HT-29 (cell line): ENCODE measurements at regions not wholly inside any gene's neighbourhood (a gene's known extent, or its start where the extent isn't known, plus 50 kb on each side); places are given as distances from the start of the nearest gene placed in this dataset.
"Not testable (repeated sequence)": the region's sequence is repeated elsewhere in the genome, so short reads cannot be mapped to it uniquely, and the experiment has no call there.

Experiments used
- DNase-seq: peaks from one replicate; pipeline ENCODE4 v3.0.0-alpha.2; 2015; ENCODE audit warnings: low spot score

DNA sequence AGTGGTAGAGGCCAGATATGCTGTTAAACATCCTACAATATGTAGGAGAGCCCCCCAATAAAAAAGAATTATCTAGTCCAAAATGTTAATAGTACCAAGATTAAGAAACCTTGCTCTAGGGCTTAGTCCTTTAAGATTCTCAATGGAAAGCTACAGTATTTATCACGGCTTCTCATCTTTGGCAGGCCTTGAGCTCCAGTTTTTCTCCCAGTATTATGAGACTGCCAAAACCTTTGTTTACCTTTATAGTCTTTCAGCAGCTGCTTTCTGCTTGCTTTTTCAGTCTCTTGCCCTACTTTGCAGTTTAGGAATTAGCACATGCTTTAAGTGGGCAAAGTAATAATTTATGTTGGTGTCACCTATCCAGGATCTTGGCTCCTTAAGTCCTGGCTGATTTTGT, 59.7 kb downstream of the NHLRC1 start:
- no peak for DNase-seq

DNA sequence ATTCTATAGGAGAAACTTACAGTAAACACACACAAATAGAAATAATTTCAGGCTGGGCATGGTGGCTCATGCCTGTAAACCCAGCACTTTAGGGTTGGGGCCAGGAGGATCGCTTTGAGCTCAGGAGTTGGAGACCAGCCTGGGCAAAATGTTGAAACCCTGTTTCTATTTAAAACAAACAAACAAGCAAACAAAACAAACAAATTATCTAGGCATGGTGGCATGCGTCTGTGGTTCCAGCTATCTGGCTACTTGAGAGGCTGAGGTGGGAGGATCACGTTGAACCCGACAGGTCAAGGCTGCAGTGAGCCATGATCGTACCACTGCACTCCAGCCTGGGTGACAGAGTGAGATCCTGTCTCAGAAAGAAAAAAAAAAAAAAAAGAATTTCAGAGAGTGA, 64.0 kb downstream of the NHLRC1 start:
- no peak for DNase-seq

DNA sequence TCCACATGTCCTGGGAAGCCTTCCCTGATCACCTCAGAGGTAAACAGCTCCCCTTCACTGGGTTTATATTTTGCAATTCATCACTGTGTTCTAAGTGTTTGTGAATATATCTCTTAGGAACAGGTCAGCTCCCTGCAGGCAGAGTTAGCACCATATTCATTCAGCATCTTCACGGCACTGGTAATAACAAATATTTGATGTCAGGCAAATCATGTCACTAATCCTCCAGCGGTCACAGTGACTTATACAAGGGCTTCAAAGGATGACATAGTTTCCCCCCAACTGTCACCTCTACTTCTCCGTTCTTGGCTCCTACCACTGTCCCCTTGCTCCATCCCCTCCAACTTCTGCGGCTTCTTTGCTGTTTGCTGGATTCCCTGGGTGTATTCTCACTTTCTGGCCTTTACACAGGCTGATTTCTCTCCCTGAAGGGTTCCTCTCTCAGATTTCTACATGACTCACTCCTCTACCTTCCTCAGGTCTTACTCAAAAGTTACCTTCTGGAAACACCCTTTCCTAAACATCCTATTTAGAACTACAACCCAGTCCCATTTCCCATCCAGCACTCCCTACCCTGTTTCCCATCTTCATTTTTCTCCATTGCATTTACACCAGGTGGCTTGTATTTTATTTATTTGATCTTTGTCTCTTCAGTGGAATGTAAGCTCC, 66.6 kb downstream of the NHLRC1 start:
- DNase-seq, result no peak

DNA sequence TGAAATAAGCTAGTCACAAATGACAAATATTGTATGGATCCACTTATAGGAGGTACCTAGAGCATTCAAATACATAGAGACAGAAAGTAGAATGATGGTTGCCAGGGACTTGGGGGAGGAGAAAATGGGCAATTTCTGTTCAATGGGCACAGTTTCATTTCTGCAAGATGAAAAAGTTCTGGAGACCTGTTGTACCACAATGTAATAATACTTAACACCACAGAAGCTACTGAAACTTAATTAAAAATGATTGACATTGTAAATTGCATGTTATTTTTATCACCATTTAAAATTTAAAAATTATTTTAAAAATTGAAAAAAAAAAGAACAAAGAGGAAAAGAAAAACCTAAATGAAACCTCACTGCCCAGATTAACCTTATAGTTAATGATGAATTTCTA, 67.4 kb downstream of the NHLRC1 start:
- DNase-seq, result no peak

DNA sequence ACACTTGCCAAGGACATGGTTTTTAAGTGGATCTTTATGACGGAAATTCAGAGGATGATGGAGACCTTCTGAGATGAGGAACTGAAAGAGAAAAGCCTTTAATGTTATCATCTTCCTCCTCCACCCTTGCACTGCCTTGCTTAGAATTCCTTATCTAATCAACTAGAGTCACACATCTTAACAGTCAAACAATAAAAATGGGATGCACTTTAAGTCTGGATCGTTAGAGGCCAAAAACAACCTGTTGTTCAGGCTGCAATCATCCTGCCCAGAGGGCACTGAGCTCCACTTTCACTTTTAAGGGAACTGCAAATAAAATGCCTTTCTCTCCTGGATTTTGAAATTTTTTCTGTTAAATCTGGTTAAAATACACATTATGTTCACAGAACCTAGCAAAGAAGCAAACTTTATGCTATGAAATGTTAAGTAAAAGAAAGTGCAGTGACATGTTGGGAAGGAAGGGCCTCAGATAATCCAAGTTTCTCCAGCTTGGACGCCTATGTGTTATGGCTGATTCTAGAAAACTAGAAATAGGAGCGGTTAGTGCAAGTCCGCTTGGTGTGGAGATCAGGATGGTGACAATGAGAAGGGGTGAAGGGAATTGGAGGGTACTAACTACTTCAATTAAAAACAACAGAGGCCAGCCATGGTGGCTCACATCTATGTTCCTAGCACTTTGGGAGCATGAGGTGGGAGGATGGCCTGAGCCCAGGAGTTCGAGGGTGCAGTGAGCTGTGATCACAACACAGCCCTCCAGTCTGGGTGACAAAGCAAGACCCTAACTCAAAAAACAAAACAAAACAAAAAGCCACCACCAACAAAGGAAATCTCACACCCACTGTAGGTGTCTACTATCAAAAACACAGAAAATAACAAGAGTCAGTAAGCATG, 66.4 kb upstream of the KIF13A start:
- peak; percentile 61 for DNase-seq

DNA sequence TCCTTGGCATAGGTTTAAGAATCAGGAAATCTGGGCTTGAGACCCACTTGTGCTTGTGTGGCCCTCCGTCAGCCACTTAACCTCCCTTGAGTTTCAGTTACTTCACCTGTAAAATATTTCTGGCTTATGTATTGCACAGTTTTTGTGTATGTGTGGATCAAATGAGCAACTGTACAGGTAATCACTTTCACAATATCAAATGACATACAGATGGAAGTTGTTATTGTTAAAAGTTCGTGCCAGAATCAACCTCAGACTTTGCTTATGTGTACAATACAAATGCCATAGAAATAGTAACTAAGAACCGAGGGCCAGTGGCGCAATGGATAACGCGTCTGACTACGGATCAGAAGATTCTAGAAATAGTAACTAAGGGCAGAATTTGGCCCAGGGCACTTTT, 65.6 kb upstream of the KIF13A start:
- DNase-seq, result peak; percentile 61

DNA sequence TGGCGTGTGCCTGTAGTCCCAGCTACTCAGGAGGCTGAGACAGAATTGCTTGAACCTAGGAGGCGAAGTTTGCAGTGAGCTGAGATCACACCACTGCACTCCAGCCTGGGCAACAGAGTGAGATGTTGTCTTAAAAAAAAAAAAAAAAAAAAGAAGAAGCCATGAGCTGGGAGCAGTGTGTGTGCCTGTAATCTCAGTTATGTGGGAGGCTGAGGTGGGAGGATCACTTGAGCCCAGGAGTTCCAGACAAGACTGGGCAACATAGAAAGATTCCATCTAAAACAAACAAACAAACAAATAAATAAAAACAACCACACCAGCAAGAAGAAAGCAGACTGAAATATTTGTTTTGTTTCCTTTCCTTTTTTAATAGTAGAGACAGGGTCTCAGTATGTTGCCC, 62.2 kb upstream of the KIF13A start:
- no peak for DNase-seq

DNA sequence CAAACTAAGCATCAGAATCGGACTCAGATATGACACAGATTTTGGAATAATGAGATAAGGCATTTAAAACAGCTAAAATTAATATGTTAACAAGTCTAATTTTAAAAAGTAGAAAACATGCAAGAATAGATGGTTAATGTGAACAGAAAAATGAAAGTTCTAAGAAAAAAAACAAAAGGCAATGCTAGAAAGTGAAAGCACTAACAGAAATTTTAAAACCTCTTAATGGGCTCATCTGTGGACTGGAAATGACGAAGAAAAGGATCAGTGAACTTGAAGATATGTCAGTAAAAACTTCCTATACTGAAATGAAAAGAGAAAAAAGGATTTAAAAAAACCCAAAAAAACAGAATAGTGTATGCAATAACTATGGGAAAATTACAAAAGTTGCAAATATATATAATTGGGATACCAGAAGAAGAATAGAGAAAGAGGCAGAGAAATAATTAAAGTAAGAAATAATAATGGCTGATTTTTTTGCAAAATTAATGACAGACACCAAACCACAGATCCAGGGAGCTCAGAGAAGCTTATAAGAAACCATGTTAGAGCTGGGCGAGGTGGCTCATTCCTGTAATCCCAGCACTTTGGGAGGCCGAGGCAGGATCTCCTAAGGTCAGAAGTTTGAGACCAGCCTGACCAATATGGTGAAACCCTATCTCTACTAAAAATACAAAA, 61.7 kb upstream of the KIF13A start:
- no peak for DNase-seq

DNA sequence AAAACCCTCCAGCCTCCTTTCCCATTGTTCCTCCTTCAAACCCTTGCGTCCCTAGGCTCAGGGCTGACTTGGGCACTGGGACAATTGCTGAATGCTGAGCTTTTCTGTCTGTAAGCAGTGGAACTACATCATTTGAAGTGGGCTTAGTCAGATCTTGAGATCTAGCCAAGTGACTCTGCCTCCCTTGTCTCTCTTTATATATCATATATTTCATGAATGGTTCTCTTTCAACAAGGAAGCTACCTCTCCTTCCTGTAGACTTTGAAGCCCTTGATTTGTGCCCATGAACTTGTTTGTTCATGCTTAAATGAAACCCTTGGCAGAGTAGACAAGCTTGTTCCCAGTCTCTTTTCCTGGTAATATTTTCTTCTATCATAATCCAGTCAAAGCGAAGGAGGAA, 60.0 kb upstream of the KIF13A start:
- peak; percentile 64 for DNase-seq

DNA sequence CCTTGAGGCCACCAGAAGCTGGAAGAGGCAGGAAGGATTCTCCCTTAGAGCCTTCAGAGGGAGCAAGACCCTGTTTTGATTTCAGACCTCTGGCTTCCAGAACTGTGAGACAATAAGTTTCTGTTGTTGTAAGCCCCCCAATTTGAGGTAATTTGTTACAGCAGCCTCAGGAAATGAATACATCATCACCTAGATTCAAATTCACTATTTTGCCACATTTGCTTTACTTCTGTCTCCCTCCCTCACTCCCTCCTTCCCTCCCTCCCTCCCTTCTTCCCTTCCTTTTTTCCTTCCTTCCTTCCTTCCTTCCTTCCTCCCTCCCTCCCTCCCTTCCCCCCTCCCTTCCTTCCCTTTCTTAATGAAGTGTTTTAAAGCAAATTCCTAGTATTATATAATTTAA, 58.1 kb upstream of the KIF13A start:
- no peak for DNase-seq

DNA sequence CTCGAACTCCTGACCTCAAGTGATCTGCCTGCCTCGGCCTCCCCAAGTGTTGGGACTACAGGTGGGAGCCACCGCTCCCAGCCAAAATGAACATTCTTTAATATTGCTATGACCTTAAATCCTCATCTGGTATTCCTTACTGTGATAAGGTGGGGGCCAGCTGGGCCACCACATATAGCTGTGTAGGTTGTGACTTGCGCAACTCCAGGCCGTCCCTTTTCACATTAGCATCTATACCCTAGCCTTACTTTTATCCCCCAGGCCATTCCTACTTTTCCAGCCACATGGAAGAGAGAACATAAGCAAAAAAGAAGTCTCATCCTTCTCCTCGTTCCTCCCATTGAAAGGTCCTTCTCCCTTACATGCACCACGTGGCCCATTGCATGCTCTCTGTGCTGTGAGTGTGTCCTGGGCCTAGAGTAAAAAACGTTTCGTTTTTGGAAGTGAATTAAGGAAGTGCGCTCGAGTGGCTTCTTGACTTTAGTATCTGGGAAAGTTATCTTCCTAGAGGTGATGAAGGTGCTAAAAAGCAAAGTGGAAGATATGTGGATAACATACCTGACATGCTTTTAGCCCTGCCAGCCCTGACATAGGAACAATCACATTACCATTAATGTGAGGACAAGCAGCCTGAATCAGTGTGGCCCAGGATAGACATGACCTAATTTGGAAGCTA, 56.8 kb upstream of the KIF13A start:
- no peak for DNase-seq

DNA sequence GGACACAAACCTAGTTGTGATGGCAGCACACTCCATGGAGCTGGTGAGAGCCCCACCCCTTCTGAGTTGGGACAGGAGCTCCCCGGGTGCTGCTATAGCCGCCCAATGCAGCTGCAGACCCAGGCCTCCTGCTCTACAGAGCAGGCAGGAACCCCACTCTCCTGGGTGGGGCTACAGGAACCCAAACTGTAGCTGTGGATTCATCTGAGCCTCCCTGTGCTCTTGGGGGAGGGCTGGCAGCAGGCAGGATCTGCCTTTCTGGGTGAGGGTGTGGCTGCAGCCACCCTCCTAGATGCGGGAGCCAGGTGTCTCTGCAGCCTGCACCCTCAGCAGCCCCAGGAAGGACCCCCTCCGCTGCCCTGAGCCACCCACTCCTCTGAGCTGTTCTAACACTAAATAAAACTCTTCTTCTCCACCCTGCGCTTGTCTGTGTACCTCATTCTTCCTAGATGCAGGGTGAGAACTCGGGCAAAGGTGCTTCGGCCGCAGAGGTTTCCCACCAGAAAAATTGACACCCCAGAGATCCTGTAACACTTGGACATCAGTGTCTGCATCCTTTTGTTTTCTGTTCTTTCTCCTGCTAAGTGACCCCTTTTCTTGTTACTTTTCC, 55.2 kb upstream of the KIF13A start:
- DNase-seq, result no peak

DNA sequence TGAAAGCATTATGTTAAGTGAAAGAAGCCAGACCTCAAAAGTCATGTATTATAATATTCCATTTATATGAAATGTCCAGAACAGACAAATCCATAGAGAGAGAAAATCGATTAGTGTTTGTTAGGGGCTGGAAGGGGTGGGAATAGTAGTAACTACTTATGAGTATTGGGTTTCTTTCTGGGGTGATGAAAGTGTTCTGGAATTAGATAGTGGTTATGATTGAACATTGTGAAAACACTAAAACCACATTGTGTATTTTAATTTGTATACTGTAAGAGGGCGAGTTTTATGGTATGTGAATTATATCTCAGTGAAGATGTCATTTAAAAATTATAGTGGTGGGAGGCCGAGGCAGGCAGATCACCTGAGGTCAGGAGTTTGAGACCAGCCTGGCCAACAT, 52.0 kb upstream of the KIF13A start:
- no peak for DNase-seq

DNA sequence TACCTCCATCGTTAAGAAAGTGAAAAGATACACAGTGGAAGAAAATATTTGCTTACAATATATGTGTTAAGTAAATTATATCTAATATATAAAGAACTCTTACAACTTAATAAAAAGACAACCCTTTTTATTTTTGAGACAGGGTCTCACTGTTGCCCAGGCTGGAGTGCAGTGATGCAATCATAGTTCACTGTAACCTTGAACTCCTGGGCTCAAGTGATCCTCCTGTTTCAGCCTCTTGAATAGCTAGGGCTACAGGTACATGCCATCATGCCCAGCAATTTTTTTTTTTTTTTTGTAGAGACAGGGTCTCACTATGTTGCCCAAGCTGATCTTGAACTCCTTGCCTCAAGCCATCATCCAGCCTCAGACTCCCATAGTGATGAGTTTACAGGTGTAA, 50.8 kb upstream of the KIF13A start:
- not testable (repeated sequence) for DNase-seq
